ENCODE measurements at regions not wholly inside any gene's neighbourhood (a gene's known extent, or its start where the extent isn't known, plus 50 kb on each side); places are given as distances from the start of the nearest gene placed in this dataset.

GRCh38 chr10:16049050-16049449, 188.7 kb upstream of the MINDY3 start:
- no peak for DNase-seq (ENCODE audit: low read depth in 1 of 2, low spot score in 2 of 2)
- Histone ChIP-seq H4K8ac (ENCODE audit: extremely low read depth, insufficient read depth, low read length) (no peak overlapping the region), H2BK20ac (ENCODE audit: low read length) (no peak overlapping the region), H2AFZ (ENCODE audit: low read length) (no peak overlapping the region), H3K23me2 (ENCODE audit: low read depth, low read length) (no peaks in the 10 kb centered on the region), H3K36me3 (ENCODE audit: control insufficient read depth in 2 of 4, insufficient read depth in 4 of 4, low read length in 3 of 4) (no peaks in the 10 kb centered on the region), H3K4me1 (replicated peaks in 1 of 4; ENCODE audit: control insufficient read depth in 3 of 4, insufficient read depth in 4 of 4, low read length in 3 of 4) (no peaks in the 10 kb centered on the region), H2BK15ac (ENCODE audit: low read length) (no peak overlapping the region), H3K4me3 (ENCODE audit: extremely low read depth in 1 of 4, insufficient read depth in 2 of 4, low read depth in 3 of 4, low read length in 4 of 4) (no peak overlapping the region), H3K27me3 (replicated peaks in 1 of 4; ENCODE audit: control insufficient read depth in 3 of 4, extremely low read depth in 1 of 4, insufficient read depth in 3 of 4, low read length in 3 of 4) (no peaks in the 10 kb centered on the region), H4K20me1 (replicated peaks in 1 of 2; ENCODE audit: control insufficient read depth in 1 of 2, insufficient read depth in 2 of 2, low read length in 2 of 2) (no peaks in the 10 kb centered on the region), H3K79me2 (ENCODE audit: control insufficient read depth in 1 of 2, insufficient read depth in 2 of 2, low read length in 2 of 2) (no peaks in the 10 kb centered on the region), H2BK120ac (replicated peaks; ENCODE audit: low read depth, low read length) (no peak overlapping the region), H2BK5ac (ENCODE audit: low read depth, low read length) (no peak overlapping the region), H3K9ac (replicated peaks in 1 of 4; ENCODE audit: extremely low read depth in 1 of 4, low read depth in 3 of 4, low read length in 3 of 4) (no peak overlapping the region), H3K27ac (ENCODE audit: low read depth, low read length) (no peak overlapping the region), H3K18ac (ENCODE audit: extremely low read depth, low read length) (no peak overlapping the region), H3K23ac (ENCODE audit: insufficient read length) (no peak overlapping the region), H3K9me3 (ENCODE audit: insufficient read depth in 2 of 2, low read depth in 1 of 2, low read length in 1 of 2) (no peaks in the 10 kb centered on the region), H4K91ac (replicated peaks; ENCODE audit: insufficient read length, low read length) (no peak overlapping the region), H3K79me1 (ENCODE audit: low read depth, low read length) (no peaks in the 10 kb centered on the region), H2BK12ac (ENCODE audit: low read depth, low read length) (no peak overlapping the region), H3K14ac (ENCODE audit: insufficient read length) (no peak overlapping the region), H4K5ac (ENCODE audit: insufficient read length, low read depth, low read length) (no peak overlapping the region), H2AK5ac (ENCODE audit: low read depth, low read length) (no peak overlapping the region), H3K56ac (replicated peaks; ENCODE audit: insufficient read length, low read depth, low read length) (no peak overlapping the region), H3K4me2 (ENCODE audit: insufficient read depth in 1 of 2, low read depth in 2 of 2, low read length in 2 of 2) (no peak overlapping the region), H3K4ac (replicated peaks; ENCODE audit: insufficient read length, low read depth, low read length) (no peak overlapping the region)
- FAIRE-seq, result no peak
- TF ChIP-seq, protein P1, sequence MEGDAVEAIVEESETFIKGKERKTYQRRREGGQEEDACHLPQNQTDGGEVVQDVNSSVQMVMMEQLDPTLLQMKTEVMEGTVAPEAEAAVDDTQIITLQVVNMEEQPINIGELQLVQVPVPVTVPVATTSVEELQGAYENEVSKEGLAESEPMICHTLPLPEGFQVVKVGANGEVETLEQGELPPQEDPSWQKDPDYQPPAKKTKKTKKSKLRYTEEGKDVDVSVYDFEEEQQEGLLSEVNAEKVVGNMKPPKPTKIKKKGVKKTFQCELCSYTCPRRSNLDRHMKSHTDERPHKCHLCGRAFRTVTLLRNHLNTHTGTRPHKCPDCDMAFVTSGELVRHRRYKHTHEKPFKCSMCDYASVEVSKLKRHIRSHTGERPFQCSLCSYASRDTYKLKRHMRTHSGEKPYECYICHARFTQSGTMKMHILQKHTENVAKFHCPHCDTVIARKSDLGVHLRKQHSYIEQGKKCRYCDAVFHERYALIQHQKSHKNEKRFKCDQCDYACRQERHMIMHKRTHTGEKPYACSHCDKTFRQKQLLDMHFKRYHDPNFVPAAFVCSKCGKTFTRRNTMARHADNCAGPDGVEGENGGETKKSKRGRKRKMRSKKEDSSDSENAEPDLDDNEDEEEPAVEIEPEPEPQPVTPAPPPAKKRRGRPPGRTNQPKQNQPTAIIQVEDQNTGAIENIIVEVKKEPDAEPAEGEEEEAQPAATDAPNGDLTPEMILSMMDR (IDR thresholded peaks at IDR 0.05; ENCODE audit: control extremely low read depth in 1 of 3, insufficient read depth in 1 of 3, low read depth in 1 of 3, low read length in 3 of 3), result peak in 1 of 3 experiments; percentile 21; a peak in 2 of 4 replicates
- no peak for TF ChIP-seq YY1 (IDR thresholded peaks at IDR 0.05; ENCODE audit: low read depth, low read length)
- peak; percentile 51 to 55 for TF ChIP-seq RAD21 (IDR thresholded peaks at IDR 0.05 in 1 of 2, conservative IDR thresholded peaks at IDR 0.05 in 1 of 2; ENCODE audit: low read depth in 2 of 2, low read length in 2 of 2)
- POLR2A ChIA-PET (ENCODE audit: partially characterized antibody), result no interaction called here
- 88% methylated on average over 4 of the region's 4 CpGs; no CpG with 5 or more reads in 1 of the 2 experiments for WGBS, 2 experiments (ENCODE audit: extremely low coverage in 1 of 2, insufficient coverage in 1 of 2, insufficient read length in 1 of 2, insufficient replicate concordance in 2 of 2, low coverage in 1 of 2, low lambda C conversion rate in 2 of 2, missing lambda C conversion rate in 1 of 2)
- CTCF ChIA-PET (ENCODE audit: partially characterized antibody), result interaction anchor here (0.7 to 1.5 kb wide), 2 partner anchors 11 to 20 kb away, joined by 3 read pairs; no protein-coding TSS in a partner anchor
